ENCODE measurements at regions not wholly inside any gene's neighbourhood (a gene's known extent, or its start where the extent isn't known, plus 50 kb on each side); places are given as distances from the start of the nearest gene placed in this dataset.
"Not testable (repeated sequence)": the region's sequence is repeated elsewhere in the genome, so short reads cannot be mapped to it uniquely, and the experiment has no call there.

- not testable (repeated sequence) for DNase-seq
These were observed 446.6 kb upstream of the PDE3A start for GRCh38 chr12:19921716-19922115.

DNA sequence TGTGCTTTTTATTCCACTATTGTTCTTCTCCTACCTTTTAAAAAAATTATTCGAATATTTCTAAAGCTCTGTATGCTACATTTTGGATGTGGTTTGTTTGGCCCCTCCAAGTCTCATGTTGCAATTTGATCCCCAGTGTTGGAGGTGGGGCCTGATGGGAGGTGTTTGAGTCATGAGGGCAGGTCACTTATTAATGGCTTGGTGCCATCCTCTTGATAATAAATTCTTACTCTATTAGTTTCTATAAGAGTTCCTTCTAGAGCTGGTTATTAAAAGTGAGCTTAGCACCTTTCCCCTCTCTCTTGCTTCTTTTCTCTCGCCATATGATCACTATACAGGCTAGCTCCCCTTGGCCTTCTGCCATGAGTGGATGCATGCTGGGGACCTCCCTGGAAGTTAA is 445.6 kb upstream of the PDE3A start:
- no peak for DNase-seq

DNA sequence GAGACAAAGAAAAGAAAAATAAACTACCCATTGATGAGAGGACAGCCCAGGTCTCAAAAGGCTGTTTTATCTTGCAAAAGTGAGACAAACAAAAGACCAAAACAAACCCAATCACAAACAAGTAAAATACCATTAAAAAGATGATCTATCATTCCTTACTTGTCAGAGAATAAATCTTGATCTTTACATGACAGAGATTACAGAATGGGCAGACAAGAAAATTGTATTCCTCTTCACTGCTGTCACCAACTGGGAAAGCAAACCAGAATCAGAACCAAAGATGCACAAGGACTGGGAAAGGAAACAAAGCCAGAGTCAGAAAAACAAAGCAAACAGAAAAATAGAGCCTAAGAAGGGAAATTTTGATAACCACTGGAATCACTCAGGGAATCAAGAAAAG is 444.0 kb upstream of the PDE3A start:
- no peak for DNase-seq

DNA sequence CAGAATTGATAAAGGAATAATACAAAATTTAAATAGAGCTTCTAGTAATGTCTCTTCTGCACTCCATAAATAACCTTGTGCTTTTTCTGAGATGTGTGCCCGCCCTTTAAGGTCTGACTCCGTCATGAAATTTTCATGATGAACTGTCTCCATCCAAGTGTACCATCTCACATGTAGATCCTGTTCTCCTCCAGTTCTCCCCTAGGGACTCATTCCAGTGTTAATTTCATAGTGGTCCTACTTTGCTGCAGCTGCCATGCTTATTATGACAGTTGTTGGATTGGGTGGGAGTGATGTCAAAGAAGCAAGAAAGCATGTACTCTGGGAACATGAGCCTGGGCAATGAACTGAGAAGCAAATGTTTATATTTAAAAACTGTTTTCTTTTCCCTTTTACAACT is 442.5 kb upstream of the PDE3A start:
- DNase-seq: no peak

DNA sequence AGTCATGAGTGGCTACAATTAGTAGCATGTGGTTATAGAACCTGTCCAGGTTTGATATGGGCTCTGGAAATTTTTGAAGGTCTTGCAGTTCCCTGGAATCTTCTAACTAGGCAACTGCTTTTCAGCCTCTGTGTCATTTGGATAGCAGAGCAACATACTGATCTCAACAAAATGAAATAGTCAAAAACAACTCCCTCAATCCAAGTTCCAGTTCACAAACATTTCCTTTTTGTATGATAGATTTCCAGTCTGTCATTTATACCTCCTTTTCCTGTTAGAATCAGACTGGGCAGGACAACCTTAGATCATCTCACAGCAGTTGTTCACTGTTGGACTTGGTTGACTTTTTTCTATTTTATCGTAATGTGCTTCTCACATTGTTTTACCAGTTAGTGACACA is 442.1 kb upstream of the PDE3A start:
- no peak for DNase-seq

DNA sequence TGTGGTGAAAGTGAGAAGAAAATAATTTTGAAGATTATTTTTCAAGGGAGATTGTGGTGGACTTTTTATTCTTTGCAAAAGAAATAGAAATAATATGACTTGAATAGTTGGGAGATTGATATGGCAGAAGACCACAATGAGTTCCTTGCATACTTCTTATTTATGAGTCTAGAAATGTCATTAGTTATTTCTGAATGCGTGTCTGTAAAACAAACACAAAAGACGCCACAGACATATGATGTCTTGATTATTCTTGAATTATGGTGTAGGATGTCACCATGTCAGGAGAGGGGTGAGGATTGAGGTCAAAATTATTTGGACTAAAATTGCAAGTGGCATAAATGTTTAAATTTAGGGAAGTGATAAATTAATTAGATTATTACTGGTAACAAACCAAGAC is 440.7 kb upstream of the PDE3A start:
- DNase-seq: no peak

DNA sequence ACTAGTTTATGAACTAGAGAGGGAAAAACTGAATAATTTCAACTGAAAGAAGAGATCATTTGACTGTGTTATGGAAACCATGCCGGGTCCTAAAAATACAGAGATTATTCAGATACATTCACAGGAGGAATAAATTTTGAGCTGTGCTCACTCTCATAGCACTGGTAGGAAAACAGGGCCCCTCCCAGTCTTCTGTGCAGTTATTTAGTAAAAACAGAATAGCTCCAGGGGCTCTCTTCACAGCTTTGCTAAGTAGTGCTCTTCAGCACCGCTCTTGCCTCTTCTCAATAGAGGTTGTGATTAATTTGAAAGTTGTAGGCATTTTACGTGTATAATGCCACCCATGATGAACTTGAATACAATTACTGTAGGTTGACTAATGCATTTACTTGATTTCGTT is 435.9 kb upstream of the PDE3A start:
- DNase-seq: no peak

- DNase-seq: no peak
These were observed 434.4 kb upstream of the PDE3A start for GRCh38 chr12:19933924-19934323.

GRCh38 chr12:19937161-19937560 is 431.2 kb upstream of the PDE3A start:
- DNase-seq: no peak

- no peak for DNase-seq
These were observed 430.3 kb upstream of the PDE3A start for GRCh38 chr12:19938031-19938430.

GRCh38 chr12:19938491-19938890 is 429.8 kb upstream of the PDE3A start:
- DNase-seq: no peak

GRCh38 chr12:19940267-19940666 is 428.1 kb upstream of the PDE3A start:
- DNase-seq: no peak

DNA sequence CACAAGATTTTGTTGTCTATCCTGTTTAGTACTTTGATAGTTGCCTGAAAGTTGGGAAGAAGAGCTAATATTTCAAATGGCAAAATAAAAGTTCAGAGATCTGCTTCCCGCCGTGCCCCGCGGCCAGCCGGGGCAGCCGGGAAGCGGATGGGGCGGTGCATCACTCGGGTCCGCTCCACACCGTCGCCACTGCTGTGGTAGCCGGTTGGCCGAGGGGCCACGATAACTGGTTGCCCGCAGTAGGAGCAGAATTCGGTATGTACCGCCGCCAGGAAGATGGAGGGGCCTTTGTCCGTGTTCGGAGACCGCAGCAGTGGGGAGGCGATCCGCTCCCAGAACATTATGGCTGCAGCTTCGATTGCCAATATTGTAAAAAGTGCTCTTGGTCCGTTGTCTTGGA is 427.2 kb upstream of the PDE3A start:
- no peak for DNase-seq

- DNase-seq: no peak
These were observed 422.5 kb upstream of the PDE3A start for GRCh38 chr12:19945559-19946435.

DNA sequence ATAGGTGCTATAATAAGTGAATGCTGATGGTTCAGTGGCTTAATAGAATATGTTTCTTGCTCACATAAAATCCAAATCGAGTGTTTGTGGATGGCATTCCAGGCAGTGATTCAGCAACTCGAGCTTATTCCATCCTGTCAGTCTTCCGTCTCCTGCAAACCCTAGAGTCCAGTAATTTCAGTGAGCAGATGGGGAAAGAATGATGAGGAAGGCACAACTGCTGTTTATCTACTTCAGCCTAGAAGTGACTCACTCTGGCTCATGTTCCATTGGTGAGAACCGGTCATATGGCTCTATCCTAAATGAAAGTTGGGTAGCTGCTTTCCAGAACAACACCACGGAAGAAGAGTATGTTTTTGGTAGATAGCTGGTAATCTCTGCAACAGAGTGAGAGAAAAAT is 421.8 kb upstream of the PDE3A start:
- DNase-seq: no peak

- no peak for DNase-seq
These were observed 421.0 kb upstream of the PDE3A start for GRCh38 chr12:19947344-19947743.

- DNase-seq: no peak
These were observed 416.7 kb upstream of the PDE3A start for GRCh38 chr12:19951664-19952063.

- no peak for DNase-seq
These were observed 414.6 kb upstream of the PDE3A start for GRCh38 chr12:19953734-19954133.

GRCh38 chr12:19954163-19954562 is 414.2 kb upstream of the PDE3A start:
- DNase-seq: no peak

DNA sequence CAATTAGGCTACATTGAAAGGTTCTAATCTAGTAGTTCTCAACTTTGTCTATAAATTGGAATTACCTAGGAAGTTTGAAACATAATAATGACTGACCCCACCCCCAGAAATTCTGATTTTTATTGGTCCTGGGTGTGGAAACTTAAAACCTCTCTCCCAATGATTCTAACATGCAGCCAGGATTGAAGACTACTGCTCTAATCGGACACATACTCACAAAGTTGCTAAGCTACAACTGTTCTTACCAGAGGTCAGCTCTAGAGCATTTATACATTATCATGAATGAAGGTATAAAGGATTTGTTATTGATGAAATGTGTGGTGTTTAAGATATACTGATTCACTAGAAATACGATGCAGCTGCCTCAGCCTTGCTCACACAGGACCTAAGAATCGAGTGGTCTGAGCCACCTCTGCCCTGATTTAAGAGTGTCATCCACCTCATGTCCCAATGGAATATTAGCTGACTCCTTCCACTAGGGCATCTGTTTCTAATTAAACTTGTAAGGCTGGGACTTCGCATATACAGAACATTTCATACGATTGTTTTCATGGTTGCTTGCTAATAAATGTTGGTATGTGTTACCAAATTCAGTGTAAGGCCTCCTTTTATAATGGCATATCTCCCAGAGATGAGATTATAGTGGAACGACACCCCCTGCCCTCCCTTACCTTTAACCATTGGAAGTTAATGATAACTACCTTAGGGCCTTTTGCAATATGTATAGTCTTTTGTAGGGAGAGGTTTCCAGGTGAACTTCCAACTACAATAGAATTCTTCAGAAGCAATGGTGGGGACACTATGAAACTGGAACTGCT is 410.8 kb upstream of the PDE3A start:
- no peak for DNase-seq

GRCh38 chr12:19958389-19958788 is 409.9 kb upstream of the PDE3A start:
- DNase-seq: no peak

- no peak for DNase-seq
These were observed 409.0 kb upstream of the PDE3A start for GRCh38 chr12:19959353-19959752.

- no peak for DNase-seq
These were observed 407.8 kb upstream of the PDE3A start for GRCh38 chr12:19960527-19960926.

GRCh38 chr12:19962192-19962591 is 406.1 kb upstream of the PDE3A start:
- DNase-seq: no peak

All from NCI-H1105 (cell line).